ENCODE measurements at regions not wholly inside any gene's neighbourhood (a gene's known extent, or its start where the extent isn't known, plus 50 kb on each side); places are given as distances from the start of the nearest gene placed in this dataset.

GRCh38 chr1:164937291-164937690 is 378.3 kb downstream of the PBX1 start:
- TF ChIP-seq CTCF (conservative IDR thresholded peaks at IDR 0.05; ENCODE audit: low read depth, low read length): no peak
- no peak for TF ChIP-seq EZH2 (IDR thresholded peaks at IDR 0.05; ENCODE audit: low read length, unreplicated experiment)
- TF ChIP-seq EZH2phosphoT487 (IDR thresholded peaks at IDR 0.05; ENCODE audit: borderline replicate concordance, low read length): no peak

Measured in PC-3 (cell line).